ENCODE measurements at regions not wholly inside any gene's neighbourhood (a gene's known extent, or its start where the extent isn't known, plus 50 kb on each side); places are given as distances from the start of the nearest gene placed in this dataset.

- Histone ChIP-seq H3K36me3 (replicated peaks in 1 of 2; ENCODE audit: control insufficient read depth in 1 of 2, insufficient read depth in 2 of 2, low read length in 2 of 2) (no peaks in the 10 kb centered on the region), H3K27me3 (ENCODE audit: control insufficient read depth in 2 of 2, insufficient read depth in 2 of 2, low read length in 2 of 2) (peaks cover 0 to 3% of the 10 kb centered on the region in 2 donors), H3K9ac (ENCODE audit: insufficient read depth, low read length, poor library complexity, severe bottlenecking) (no peak overlapping the region), H2AFZ (ENCODE audit: insufficient read depth, low read depth, low read length, poor library complexity, severe bottlenecking) (no peak overlapping the region), H3K4me1 (ENCODE audit: control insufficient read depth in 1 of 2, insufficient read depth in 2 of 2, low read length in 2 of 2) (peaks cover 0 to 13% of the 10 kb centered on the region in 2 donors), H4K20me1 (ENCODE audit: insufficient read depth, low read length) (no peaks in the 10 kb centered on the region), H3K27ac (ENCODE audit: low read depth in 1 of 2, low read length in 2 of 2) (no peak overlapping the region), H3K4me3 (replicated peaks in 1 of 3; ENCODE audit: low read depth in 2 of 3, low read length in 3 of 3) (no peak overlapping the region), H3K9me3 (replicated peaks in 1 of 2; ENCODE audit: control insufficient read depth in 1 of 2, insufficient read depth in 1 of 2, low read length in 2 of 2) (no peaks in the 10 kb centered on the region), H3K79me2 (ENCODE audit: insufficient read depth, low read length) (no peaks in the 10 kb centered on the region), H3K4me2 (replicated peaks; ENCODE audit: extremely low read depth, low read length, poor library complexity, severe bottlenecking) (no peak overlapping the region)
- no CpG with 5 or more reads among the region's 7 CpGs for WGBS (ENCODE audit: insufficient coverage)
- Mint-ChIP-seq H3K9me3 (peaks cover 0 to 2% (median 0%) of the 10 kb centered on the region in 7 donors), H3K4me3 (no peak overlapping the region), H3K27me3 (ENCODE audit: low read depth in 3 of 3) (peaks cover 0 to 18% (median 10%) of the 10 kb centered on the region in 3 donors), H3K27ac (peak overlapping the region in 1 of 7 donors; percentile 36), H3K36me3 (no peaks in the 10 kb centered on the region), H3K4me1 (peaks cover 9% of the 10 kb centered on the region)
- DNase-seq: no peak
- intact Hi-C loops (cut with micrococcal nuclease): no loop called here
- TF ChIP-seq CTCF (IDR thresholded peaks at IDR 0.05): peak; percentile 17
These were observed 113.3 kb upstream of the CREB5 start for GRCh38 chr7:28298870-28299518.

- H3K9ac ChIP-seq (ENCODE audit: insufficient read depth, low read length, poor library complexity, severe bottlenecking): no peak overlapping the region
- H3K4me2 ChIP-seq (replicated peaks; ENCODE audit: extremely low read depth, low read length, poor library complexity, severe bottlenecking): no peak overlapping the region
- TF ChIP-seq CTCF (IDR thresholded peaks at IDR 0.05): no peak
- no peak overlapping the region for H2AFZ ChIP-seq (ENCODE audit: insufficient read depth, low read depth, low read length, poor library complexity, severe bottlenecking)
- no peaks in the 10 kb centered on the region for H3K79me2 ChIP-seq (ENCODE audit: insufficient read depth, low read length)
- H3K9me3 ChIP-seq (replicated peaks in 1 of 2; ENCODE audit: control insufficient read depth in 1 of 2, insufficient read depth in 1 of 2, low read length in 2 of 2): no peaks in the 10 kb centered on the region
- Mint-ChIP-seq H3K4me1 (peaks cover 9% of the 10 kb centered on the region), H3K27me3 (ENCODE audit: low read depth in 3 of 3) (peaks cover 0 to 15% (median 11%) of the 10 kb centered on the region in 3 donors), H3K4me3 (no peak overlapping the region), H3K9me3 (peaks cover 0 to 2% (median 0%) of the 10 kb centered on the region in 7 donors), H3K36me3 (no peaks in the 10 kb centered on the region), H3K27ac (no peak overlapping the region)
- H4K20me1 ChIP-seq (ENCODE audit: insufficient read depth, low read length): no peaks in the 10 kb centered on the region
- peaks cover 0 to 13% of the 10 kb centered on the region in 2 donors for H3K4me1 ChIP-seq (ENCODE audit: control insufficient read depth in 1 of 2, insufficient read depth in 2 of 2, low read length in 2 of 2)
- WGBS (ENCODE audit: insufficient coverage): no CpG with 5 or more reads among the region's 1 CpG
- H3K36me3 ChIP-seq (replicated peaks in 1 of 2; ENCODE audit: control insufficient read depth in 1 of 2, insufficient read depth in 2 of 2, low read length in 2 of 2): no peaks in the 10 kb centered on the region
- no peak overlapping the region for H3K4me3 ChIP-seq (replicated peaks in 1 of 3; ENCODE audit: low read depth in 2 of 3, low read length in 3 of 3)
- DNase-seq: no peak
- H3K27ac ChIP-seq (ENCODE audit: low read depth in 1 of 2, low read length in 2 of 2): no peak overlapping the region
- intact Hi-C loops (cut with micrococcal nuclease): no loop called here
- peaks cover 0 to 3% of the 10 kb centered on the region in 2 donors for H3K27me3 ChIP-seq (ENCODE audit: control insufficient read depth in 2 of 2, insufficient read depth in 2 of 2, low read length in 2 of 2)
These were observed 112.8 kb upstream of the CREB5 start for GRCh38 chr7:28299556-28299955.
